H1 (cell line): ENCODE measurements at regions not wholly inside any gene's neighbourhood (a gene's known extent, or its start where the extent isn't known, plus 50 kb on each side); places are given as distances from the start of the nearest gene placed in this dataset.

Experiments used
- BACH1 ChIP-seq: IDR thresholded peaks from 2 replicates; pipeline ENCODE4 v1.6.1; 2012; ENCODE audit warnings: low read length, improper control_type of control experiment
- BRCA1 ChIP-seq: IDR thresholded peaks from 2 replicates; pipeline ENCODE4 v1.6.1; 2012; ENCODE audit warnings: low read depth, low read length, improper control_type of control experiment
- CBX5 ChIP-seq: fragments of 300-800, 300-1000 bp; sonication (generic); IDR thresholded peaks from 2 replicates; pipeline ENCODE4 v1.7.1; 2016; ENCODE audit warnings: antibody characterized with exemption, low read length, low read depth
- CBX8 ChIP-seq: fragments of 300-800, 300-1000 bp; sonication (generic); IDR thresholded peaks from 2 replicates; pipeline ENCODE4 v1.7.1; 2016; ENCODE audit warnings: low read depth, low read length, borderline replicate concordance
- CTCF ChIP-seq, 3 experiments: IDR thresholded peaks; 1 replicate in 2 of 3; 2 replicates in 1 of 3; pipeline versions ENCODE4 v1.5.1 to v1.6.1; 2011; ENCODE audit warnings: low read length in 3 of 3, mild to moderate bottlenecking in 3 of 3, inconsistent platforms in 2 of 3, low read depth in 1 of 3, moderate library complexity in 1 of 3; ENCODE audit not compliant: insufficient read depth in 1 of 3; ENCODE audit errors: control extremely low read depth in 1 of 3
- POLR2A ChIP-seq, 2 experiments: IDR thresholded peaks; 1 replicate in 1 of 2; 2 replicates in 1 of 2; pipeline ENCODE4 v1.6.1; 2011; ENCODE audit warnings: low read depth in 2 of 2, low read length in 2 of 2, mild to moderate bottlenecking in 2 of 2; ENCODE audit errors: control extremely low read depth in 1 of 2
- POLR2AphosphoS5 ChIP-seq: IDR thresholded peaks from 2 replicates; pipeline ENCODE4 v1.6.1; 2011; ENCODE audit warnings: low read depth, low read length
- SAP30 ChIP-seq: fragments of 300-600 bp; sonication (generic); IDR thresholded peaks from 2 replicates; pipeline ENCODE4 v1.7.1; 2012; ENCODE audit warnings: low read length, moderate library complexity, mild to moderate bottlenecking, inconsistent platforms; ENCODE audit not compliant: insufficient read depth, insufficient replicate concordance
- SP1 ChIP-seq: IDR thresholded peaks from 2 replicates; pipeline ENCODE4 v1.6.1; 2011; ENCODE audit warnings: low read depth, low read length

DNA sequence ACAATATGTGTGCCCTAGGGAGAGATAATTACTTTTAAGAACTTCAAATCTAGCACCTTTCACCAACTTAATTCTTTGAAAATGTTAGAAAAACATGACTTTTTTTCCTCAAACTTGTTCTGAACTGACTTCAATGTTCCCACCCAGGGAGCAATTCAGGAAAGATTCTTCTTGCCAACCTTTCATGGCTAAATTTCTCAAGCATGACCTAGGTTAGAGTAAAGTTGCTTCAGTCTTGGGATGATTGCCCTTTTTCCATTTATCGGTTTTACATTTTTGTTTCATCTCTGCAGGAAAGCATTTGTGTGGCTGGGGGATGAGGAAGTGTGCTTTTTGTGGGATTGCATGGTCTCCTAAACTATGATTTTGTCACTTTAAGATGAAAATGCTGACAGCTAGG, 647.7 kb downstream of the LTN1 start:
- no peak for TF ChIP-seq POLR2AphosphoS5
- TF ChIP-seq CBX8: no peak
- TF ChIP-seq CBX5: no peak
- no peak for TF ChIP-seq CTCF (IDR thresholded peaks at IDR 0.05; ENCODE audit: control extremely low read depth in 1 of 3, insufficient read depth in 1 of 3, low read depth in 1 of 3, low read length in 3 of 3)
- TF ChIP-seq BRCA1: no peak
- TF ChIP-seq SP1: no peak
- TF ChIP-seq BACH1: no peak
- TF ChIP-seq SAP30: no peak
- no peak for TF ChIP-seq POLR2A (IDR thresholded peaks at IDR 0.05; ENCODE audit: control extremely low read depth in 1 of 2, low read depth in 2 of 2, low read length in 2 of 2)
